B cell (primary cell): ENCODE measurements at regions not wholly inside any gene's neighbourhood (a gene's known extent, or its start where the extent isn't known, plus 50 kb on each side); places are given as distances from the start of the nearest gene placed in this dataset.

Experiments used
- ATAC-seq: fragments of 200-7000 bp; cut with Tn5 transposase; one replicate; pipeline ENCODE4 v1.10.0; 2021; ENCODE audit warnings: low read depth, mild to moderate bottlenecking, moderate number of reproducible peaks, moderate library complexity
- CTCF ChIA-PET: fragments of 350-600 bp; sonication (Branson Sonifier 250); formaldehyde crosslinking; loops from one replicate; lab custom pipeline; 2021; ENCODE audit warnings: antibody characterized with exemption, inconsistent platforms; lab: Charles Lee
- POLR2A ChIA-PET: fragments of 350-600 bp; sonication (Branson Sonifier 250); formaldehyde crosslinking; loops from one replicate; lab custom pipeline; 2021; ENCODE audit warnings: antibody characterized with exemption; lab: Charles Lee
- DNase-seq: peaks from one replicate; pipeline ENCODE4 v3.0.0; 2013
- H2AFZ ChIP-seq: 2 replicates; pipeline ENCODE4 v1.6.1; 2012; ENCODE audit warnings: mild to moderate bottlenecking, low read depth, low read length; ENCODE audit not compliant: insufficient read depth, poor library complexity, severe bottlenecking
- H3K27ac ChIP-seq, 2 donors: 1 replicate in 1 of 2; 2 replicates in 1 of 2; pipeline ENCODE4 v1.5.1; 2012 to 2013; ENCODE audit warnings: low read length in 2 of 2, mild to moderate bottlenecking in 2 of 2, moderate library complexity in 1 of 2
- H3K27me3 ChIP-seq, 4 experiments: fragments of 200-600 bp in 1 of 4; sonication (generic) in 1 of 4; replicated peaks in 1 of 4; 1 replicate in 2 of 4; 2 replicates in 2 of 4; pipeline versions ENCODE4 v1.6.1 to v1.7.0; 2013 to 2016; ENCODE audit warnings: low read length in 3 of 4, mild to moderate bottlenecking in 2 of 4, mixed read lengths in 1 of 4, moderate library complexity in 1 of 4; ENCODE audit not compliant: insufficient read depth in 4 of 4, control insufficient read depth in 3 of 4; ENCODE audit errors: control extremely low read depth in 1 of 4
- H3K36me3 ChIP-seq, 2 experiments: replicated peaks in 1 of 2; 1 replicate in 1 of 2; 2 replicates in 1 of 2; pipeline versions ENCODE4 v1.6.1 to v1.7.1; 2013; ENCODE audit warnings: low read length in 1 of 2; ENCODE audit not compliant: insufficient read depth in 2 of 2, control insufficient read depth in 1 of 2; ENCODE audit errors: control extremely low read depth in 1 of 2, extremely low read depth in 1 of 2
- H3K4me1 ChIP-seq, 2 donors: fragments of 200-600 bp in 1 of 2; sonication (generic) in 1 of 2; 1 replicate in 1 of 2; 2 replicates in 1 of 2; pipeline versions ENCODE4 v1.5.1 to v1.6.1; 2013 to 2017; ENCODE audit warnings: low read length in 2 of 2; ENCODE audit not compliant: control insufficient read depth in 2 of 2, insufficient read depth in 2 of 2
- H3K4me2 ChIP-seq: replicated peaks from 2 replicates; pipeline ENCODE3; 2012; ENCODE audit warnings: mild to moderate bottlenecking, low read depth, low read length; ENCODE audit not compliant: poor library complexity, severe bottlenecking
- H3K4me3 ChIP-seq, 5 experiments: fragments of 200-600 bp in 1 of 5; sonication (generic) in 1 of 5; 1 replicate in 3 of 5; 2 replicates in 2 of 5; pipeline versions ENCODE4 v1.5.1 to v1.7.0; 2011 to 2016; ENCODE audit warnings: low read length in 4 of 5, mild to moderate bottlenecking in 4 of 5, low read depth in 2 of 5, control low read depth in 1 of 5, moderate library complexity in 1 of 5; ENCODE audit not compliant: insufficient read depth in 1 of 5; ENCODE audit errors: control extremely low read depth in 1 of 5, extremely low read depth in 1 of 5
- H3K79me2 ChIP-seq: fragments of 200-600 bp; sonication (generic); one replicate; pipeline ENCODE4 v1.6.0; 2016; ENCODE audit warnings: low read length; ENCODE audit not compliant: control insufficient read depth, insufficient read depth
- H3K9ac ChIP-seq: fragments of 200-600 bp; sonication (generic); 2 replicates; pipeline ENCODE4 v1.6.1; 2017; ENCODE audit warnings: mild to moderate bottlenecking, low read length, moderate library complexity
- H3K9me3 ChIP-seq, 3 donors: one replicate each; pipeline versions ENCODE4 v1.6.1 to v1.7.1; 2013; ENCODE audit warnings: low read length in 2 of 3; ENCODE audit not compliant: control insufficient read depth in 2 of 3, insufficient read depth in 1 of 3; ENCODE audit errors: control extremely low read depth in 1 of 3
- H4K20me1 ChIP-seq: 2 replicates; pipeline ENCODE4 v1.6.0; 2012; ENCODE audit warnings: mild to moderate bottlenecking, low read length; ENCODE audit not compliant: insufficient read depth, control insufficient read depth, poor library complexity, severe bottlenecking
- H3K27ac Mint-ChIP-seq: one replicate; pipeline ENCODE4 v1.8.0; 2021; ENCODE audit warnings: mixed read lengths
- H3K27me3 Mint-ChIP-seq: one replicate; pipeline ENCODE4 v1.8.0; 2021; ENCODE audit warnings: mixed read lengths
- H3K4me1 Mint-ChIP-seq: one replicate; pipeline ENCODE4 v1.8.0; 2021; ENCODE audit warnings: mixed read lengths
- H3K4me3 Mint-ChIP-seq: one replicate; pipeline ENCODE4 v1.8.0; 2021; ENCODE audit warnings: mixed read lengths
- H3K9me3 Mint-ChIP-seq: one replicate; pipeline ENCODE4 v1.8.0; 2022; ENCODE audit warnings: mixed read lengths; ENCODE audit not compliant: insufficient read depth
- EZH2 ChIP-seq: IDR thresholded peaks from 2 replicates; pipeline ENCODE4 v1.6.1; 2012; ENCODE audit warnings: borderline replicate concordance, low read depth, mild to moderate bottlenecking, moderate library complexity, low read length; ENCODE audit not compliant: insufficient read depth, poor library complexity, severe bottlenecking
- WGBS: methylation state at CpG from one replicate; pipeline ENCODE4 v1.1.5; 2013; ENCODE audit warnings: missing lambda C conversion rate; ENCODE audit not compliant: insufficient coverage; 5-methylcytosine and 5-hydroxymethylcytosine counted together
- intact Hi-C: fragments of 100-400 bp; cut with micrococcal nuclease; formaldehyde crosslinking; loops from one replicate; pipeline ENCODE4 v1.10.0; 2022
- TF ChIP-seq, protein P1 (sequence below): fragments of 200-600 bp; IDR thresholded peaks from one replicate; pipeline ENCODE4 v1.8.0; 2022; ENCODE audit warnings: antibody characterized with exemption, mild to moderate bottlenecking

GRCh38 chr13:93003531-93003930, 223.1 kb upstream of the GPC6 start:
- peaks cover 0 to 5% (median 1%) of the 10 kb centered on the region in 3 donors for H3K9me3 ChIP-seq
- Mint-ChIP-seq H3K9me3 (peaks cover 22% of the 10 kb centered on the region), H3K4me3 (no peak overlapping the region), H3K4me1 (no peaks in the 10 kb centered on the region), H3K27ac (no peak overlapping the region), H3K27me3 (no peaks in the 10 kb centered on the region)
- H3K9ac ChIP-seq, result no peak overlapping the region
- H2AFZ ChIP-seq, result no peak overlapping the region
- ChIA-PET CTCF (no interaction called here), POLR2A (no interaction called here)
- no peaks in the 10 kb centered on the region for H3K36me3 ChIP-seq
- H3K27ac ChIP-seq, result no peak overlapping the region
- WGBS, result 83% methylated on average over 1 of the region's 3 CpGs
- DNase-seq (no peak), ATAC-seq (no peak)
- no peak overlapping the region for H3K4me3 ChIP-seq
- H3K4me2 ChIP-seq, result no peak overlapping the region
- intact Hi-C loops, result no loop called here
- no peaks in the 10 kb centered on the region for H3K4me1 ChIP-seq
- no peaks in the 10 kb centered on the region for H3K79me2 ChIP-seq
- H3K27me3 ChIP-seq, result no peaks in the 10 kb centered on the region
- no peak for TF ChIP-seq EZH2
- TF ChIP-seq, protein P1, sequence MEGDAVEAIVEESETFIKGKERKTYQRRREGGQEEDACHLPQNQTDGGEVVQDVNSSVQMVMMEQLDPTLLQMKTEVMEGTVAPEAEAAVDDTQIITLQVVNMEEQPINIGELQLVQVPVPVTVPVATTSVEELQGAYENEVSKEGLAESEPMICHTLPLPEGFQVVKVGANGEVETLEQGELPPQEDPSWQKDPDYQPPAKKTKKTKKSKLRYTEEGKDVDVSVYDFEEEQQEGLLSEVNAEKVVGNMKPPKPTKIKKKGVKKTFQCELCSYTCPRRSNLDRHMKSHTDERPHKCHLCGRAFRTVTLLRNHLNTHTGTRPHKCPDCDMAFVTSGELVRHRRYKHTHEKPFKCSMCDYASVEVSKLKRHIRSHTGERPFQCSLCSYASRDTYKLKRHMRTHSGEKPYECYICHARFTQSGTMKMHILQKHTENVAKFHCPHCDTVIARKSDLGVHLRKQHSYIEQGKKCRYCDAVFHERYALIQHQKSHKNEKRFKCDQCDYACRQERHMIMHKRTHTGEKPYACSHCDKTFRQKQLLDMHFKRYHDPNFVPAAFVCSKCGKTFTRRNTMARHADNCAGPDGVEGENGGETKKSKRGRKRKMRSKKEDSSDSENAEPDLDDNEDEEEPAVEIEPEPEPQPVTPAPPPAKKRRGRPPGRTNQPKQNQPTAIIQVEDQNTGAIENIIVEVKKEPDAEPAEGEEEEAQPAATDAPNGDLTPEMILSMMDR, result no peak
- no peaks in the 10 kb centered on the region for H4K20me1 ChIP-seq

DNA sequence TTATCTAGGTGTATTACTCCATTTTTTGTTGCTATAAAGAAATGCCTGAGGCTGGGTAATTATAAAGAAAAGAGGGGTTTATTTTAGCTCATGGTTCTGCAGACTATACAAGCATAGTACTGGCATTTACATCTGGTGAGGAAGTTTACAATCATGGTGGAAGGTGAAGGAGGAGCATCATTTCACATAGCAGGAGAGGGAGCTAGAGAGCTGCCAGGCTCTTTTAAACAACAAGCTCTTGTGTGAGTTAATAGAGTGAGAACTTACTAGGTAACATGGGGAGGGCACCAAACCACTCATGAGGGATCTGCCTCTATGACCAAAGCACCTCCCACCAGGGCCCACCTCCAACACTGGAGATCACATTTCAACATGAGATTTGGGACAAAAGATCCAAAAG, 221.7 kb upstream of the GPC6 start:
- Mint-ChIP-seq H3K9me3 (peaks cover 25% of the 10 kb centered on the region), H3K27me3 (no peaks in the 10 kb centered on the region), H3K4me1 (no peaks in the 10 kb centered on the region), H3K4me3 (no peak overlapping the region), H3K27ac (no peak overlapping the region)
- no peaks in the 10 kb centered on the region for H3K79me2 ChIP-seq
- H3K27me3 ChIP-seq, result no peaks in the 10 kb centered on the region
- TF ChIP-seq, protein P1, result no peak
- no peak for TF ChIP-seq EZH2
- H3K27ac ChIP-seq, result no peak overlapping the region
- DNase-seq, result no peak
- ChIA-PET CTCF (no interaction called here), POLR2A (no interaction called here)
- H3K4me2 ChIP-seq, result no peak overlapping the region
- no peak overlapping the region for H3K4me3 ChIP-seq
- intact Hi-C loops, result no loop called here
- H2AFZ ChIP-seq, result no peak overlapping the region
- H3K36me3 ChIP-seq, result no peaks in the 10 kb centered on the region
- H4K20me1 ChIP-seq, result no peaks in the 10 kb centered on the region
- H3K4me1 ChIP-seq, result no peaks in the 10 kb centered on the region
- no peak for ATAC-seq
- peaks cover 0 to 1% (median 0%) of the 10 kb centered on the region in 3 donors for H3K9me3 ChIP-seq
- no peak overlapping the region for H3K9ac ChIP-seq
